ENCODE measurements at regions not wholly inside any gene's neighbourhood (a gene's known extent, or its start where the extent isn't known, plus 50 kb on each side); places are given as distances from the start of the nearest gene placed in this dataset.

GRCh38 chr4:62913065-62913464, 1496.2 kb downstream of the TECRL start:
- TF ChIP-seq POLR2AphosphoS5 (IDR thresholded peaks at IDR 0.05) (no peak), POLR2A (IDR thresholded peaks at IDR 0.05) (no peak), CTCF (IDR thresholded peaks at IDR 0.05) (no peak)
- Histone ChIP-seq H3K27ac (no peak overlapping the region), H3K4me3 (no peak overlapping the region), H3K36me3 (no peaks in the 10 kb centered on the region), H3K27me3 (no peaks in the 10 kb centered on the region), H3K4me1 (no peaks in the 10 kb centered on the region), H3K9me3 (no peaks in the 10 kb centered on the region)
- no peak for DNase-seq (ENCODE audit: low spot score in 2 of 2)
- intact Hi-C loops (cut with DNase I; ENCODE audit: low total_unique reads) = loop anchor here (5.0 kb wide), 1 partner anchor 504 kb away; no protein-coding TSS in a partner anchor

- no peak for TF ChIP-seq POLR2AphosphoS5 (IDR thresholded peaks at IDR 0.05)
- no peak for TF ChIP-seq POLR2A (IDR thresholded peaks at IDR 0.05)
- TF ChIP-seq CTCF (IDR thresholded peaks at IDR 0.05) = no peak
- no peak for DNase-seq (ENCODE audit: low spot score in 2 of 2)
- no peak overlapping the region for H3K27ac ChIP-seq
- intact Hi-C loops (cut with DNase I; ENCODE audit: low total_unique reads) = loop anchor here (5.0 kb wide), 1 partner anchor 505 kb away; no protein-coding TSS in a partner anchor
- H3K4me3 ChIP-seq = no peak overlapping the region
- no peaks in the 10 kb centered on the region for H3K27me3 ChIP-seq
- H3K36me3 ChIP-seq = no peaks in the 10 kb centered on the region
- H3K4me1 ChIP-seq = no peaks in the 10 kb centered on the region
- H3K9me3 ChIP-seq = no peaks in the 10 kb centered on the region
Measured at GRCh38 chr4:62912531-62912930, 1496.7 kb downstream of the TECRL start.

GRCh38 chr4:62909238-62909637, 1500.0 kb downstream of the TECRL start:
- Histone ChIP-seq H3K9me3 (no peaks in the 10 kb centered on the region), H3K4me1 (no peaks in the 10 kb centered on the region), H3K27me3 (no peaks in the 10 kb centered on the region), H3K27ac (no peak overlapping the region), H3K36me3 (no peaks in the 10 kb centered on the region), H3K4me3 (no peak overlapping the region)
- intact Hi-C loops (cut with DNase I; ENCODE audit: low total_unique reads) = loop anchor here (5.0 kb wide), 1 partner anchor 243 kb away; no protein-coding TSS in a partner anchor
- TF ChIP-seq POLR2A (IDR thresholded peaks at IDR 0.05) (no peak), CTCF (IDR thresholded peaks at IDR 0.05) (no peak), POLR2AphosphoS5 (IDR thresholded peaks at IDR 0.05) (no peak)
- no peak for DNase-seq (ENCODE audit: low spot score in 2 of 2)

- DNase-seq (ENCODE audit: low spot score in 2 of 2) = no peak
- intact Hi-C loops (cut with DNase I; ENCODE audit: low total_unique reads) = no loop called here
- no peaks in the 10 kb centered on the region for H3K36me3 ChIP-seq
- no peaks in the 10 kb centered on the region for H3K4me1 ChIP-seq
- no peak overlapping the region for H3K4me3 ChIP-seq
- peaks cover 7 to 13% of the 10 kb centered on the region in 2 donors for H3K9me3 ChIP-seq
- H3K27ac ChIP-seq = no peak overlapping the region
- no peak for TF ChIP-seq POLR2AphosphoS5 (IDR thresholded peaks at IDR 0.05)
- TF ChIP-seq POLR2A (IDR thresholded peaks at IDR 0.05) = no peak
- no peak for TF ChIP-seq CTCF (IDR thresholded peaks at IDR 0.05)
- H3K27me3 ChIP-seq = no peaks in the 10 kb centered on the region
Measured at GRCh38 chr4:62901101-62901500, 1508.1 kb downstream of the TECRL start.

- Histone ChIP-seq H3K9me3 (peaks cover 7 to 13% of the 10 kb centered on the region in 2 donors), H3K4me1 (no peaks in the 10 kb centered on the region), H3K4me3 (no peak overlapping the region), H3K36me3 (no peaks in the 10 kb centered on the region), H3K27me3 (no peaks in the 10 kb centered on the region), H3K27ac (no peak overlapping the region)
- TF ChIP-seq CTCF (IDR thresholded peaks at IDR 0.05) = no peak
- TF ChIP-seq POLR2AphosphoS5 (IDR thresholded peaks at IDR 0.05) = no peak
- no peak for TF ChIP-seq POLR2A (IDR thresholded peaks at IDR 0.05)
- intact Hi-C loops (cut with DNase I; ENCODE audit: low total_unique reads) = no loop called here
- DNase-seq (ENCODE audit: low spot score in 2 of 2) = no peak
Measured at GRCh38 chr4:62899646-62900364, 1509.4 kb downstream of the TECRL start.
